GM23338 (cell line): ENCODE measurements at regions not wholly inside any gene's neighbourhood (a gene's known extent, or its start where the extent isn't known, plus 50 kb on each side); places are given as distances from the start of the nearest gene placed in this dataset.

Experiments used
- CREB1 ChIP-seq: fragments of 250-450 bp; sonication (Bioruptor Pico); IDR thresholded peaks from 2 replicates; pipeline ENCODE4 v1.5.0; 2020; ENCODE audit warnings: low read depth, mild to moderate bottlenecking, moderate library complexity
- EZH2 ChIP-seq: fragments of 200-600 bp; sonication (generic); IDR thresholded peaks from one replicate; pipeline ENCODE4 v1.8.0; 2017; ENCODE audit warnings: antibody characterized with exemption, mild to moderate bottlenecking, low read depth; ENCODE audit not compliant: unreplicated experiment
- EZH2phosphoT487 ChIP-seq: fragments of 200-600 bp; sonication (generic); IDR thresholded peaks from one replicate; pipeline ENCODE4 v1.8.1; 2018; ENCODE audit warnings: antibody characterized with exemption; ENCODE audit not compliant: unreplicated experiment
- JUNB ChIP-seq: IDR thresholded peaks from one replicate; pipeline ENCODE4 v1.6.1; 2016; ENCODE audit warnings: antibody characterized with exemption; ENCODE audit not compliant: unreplicated experiment
- NANOG ChIP-seq: IDR thresholded peaks from 2 replicates; pipeline ENCODE4 v1.6.1; 2016; ENCODE audit warnings: antibody characterized with exemption, borderline replicate concordance
- POLR2AphosphoS5 ChIP-seq: IDR thresholded peaks from 2 replicates; pipeline ENCODE4 v1.6.1; 2016; ENCODE audit warnings: antibody characterized with exemption, low read depth
- REST ChIP-seq: IDR thresholded peaks from one replicate; pipeline ENCODE4 v1.6.1; 2018; ENCODE audit warnings: antibody characterized with exemption; ENCODE audit not compliant: unreplicated experiment
- STAT1 ChIP-seq: IDR thresholded peaks from one replicate; pipeline ENCODE4 v1.6.1; 2016; ENCODE audit warnings: antibody characterized with exemption; ENCODE audit not compliant: unreplicated experiment
- ZNF331 ChIP-seq: fragments of 250-450 bp; sonication (Bioruptor Pico); IDR thresholded peaks from 2 replicates; pipeline ENCODE4 v1.5.0; 2020; ENCODE audit warnings: low read depth, mild to moderate bottlenecking, moderate library complexity
- TF ChIP-seq, protein P1 (sequence below), 2 experiments: fragments of 200-600 bp in 1 of 2; sonication (generic) in 1 of 2; conservative IDR thresholded peaks; 2 replicates each; pipeline versions ENCODE4 v1.5.1 to v1.6.1; 2016 to 2017; ENCODE audit warnings: antibody characterized with exemption in 2 of 2, low read depth in 2 of 2, mild to moderate bottlenecking in 2 of 2, moderate library complexity in 1 of 2
- TF ChIP-seq, protein P2 (sequence below): IDR thresholded peaks from 2 replicates; pipeline ENCODE4 v1.6.1; 2016; ENCODE audit warnings: antibody characterized with exemption

DNA sequence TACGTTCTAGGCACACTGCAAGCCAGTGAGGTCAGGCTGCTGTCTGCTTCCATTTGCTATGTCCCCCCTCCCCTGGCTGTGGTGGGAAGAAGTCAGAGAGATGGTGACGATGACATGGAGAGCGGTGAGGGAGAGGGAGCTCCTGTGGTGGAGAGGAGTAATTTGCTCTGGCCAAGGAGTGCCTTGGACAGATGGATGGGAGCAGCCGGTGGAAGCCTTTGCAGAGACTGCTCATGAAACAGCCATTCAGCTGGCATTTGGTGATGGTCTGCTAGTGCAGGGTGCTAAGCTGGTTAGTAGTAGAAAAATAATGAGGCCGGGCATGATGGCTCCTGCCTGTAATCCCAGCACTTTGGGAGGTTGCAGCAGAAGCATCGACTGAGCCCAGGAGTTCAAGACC is 124.1 kb downstream of the FHDC1 start:
- TF ChIP-seq, protein P1, sequence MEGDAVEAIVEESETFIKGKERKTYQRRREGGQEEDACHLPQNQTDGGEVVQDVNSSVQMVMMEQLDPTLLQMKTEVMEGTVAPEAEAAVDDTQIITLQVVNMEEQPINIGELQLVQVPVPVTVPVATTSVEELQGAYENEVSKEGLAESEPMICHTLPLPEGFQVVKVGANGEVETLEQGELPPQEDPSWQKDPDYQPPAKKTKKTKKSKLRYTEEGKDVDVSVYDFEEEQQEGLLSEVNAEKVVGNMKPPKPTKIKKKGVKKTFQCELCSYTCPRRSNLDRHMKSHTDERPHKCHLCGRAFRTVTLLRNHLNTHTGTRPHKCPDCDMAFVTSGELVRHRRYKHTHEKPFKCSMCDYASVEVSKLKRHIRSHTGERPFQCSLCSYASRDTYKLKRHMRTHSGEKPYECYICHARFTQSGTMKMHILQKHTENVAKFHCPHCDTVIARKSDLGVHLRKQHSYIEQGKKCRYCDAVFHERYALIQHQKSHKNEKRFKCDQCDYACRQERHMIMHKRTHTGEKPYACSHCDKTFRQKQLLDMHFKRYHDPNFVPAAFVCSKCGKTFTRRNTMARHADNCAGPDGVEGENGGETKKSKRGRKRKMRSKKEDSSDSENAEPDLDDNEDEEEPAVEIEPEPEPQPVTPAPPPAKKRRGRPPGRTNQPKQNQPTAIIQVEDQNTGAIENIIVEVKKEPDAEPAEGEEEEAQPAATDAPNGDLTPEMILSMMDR (conservative IDR thresholded peaks at IDR 0.05; ENCODE audit: low read depth in 2 of 2): no peak
- TF ChIP-seq POLR2AphosphoS5 (no peak), EZH2 (no peak), JUNB (no peak), EZH2phosphoT487 (no peak), ZNF331 (CRISPR knock-in tag) (no peak), REST (no peak), NANOG (no peak), CREB1 (CRISPR knock-in tag) (no peak), STAT1 (no peak)
- TF ChIP-seq, protein P2, sequence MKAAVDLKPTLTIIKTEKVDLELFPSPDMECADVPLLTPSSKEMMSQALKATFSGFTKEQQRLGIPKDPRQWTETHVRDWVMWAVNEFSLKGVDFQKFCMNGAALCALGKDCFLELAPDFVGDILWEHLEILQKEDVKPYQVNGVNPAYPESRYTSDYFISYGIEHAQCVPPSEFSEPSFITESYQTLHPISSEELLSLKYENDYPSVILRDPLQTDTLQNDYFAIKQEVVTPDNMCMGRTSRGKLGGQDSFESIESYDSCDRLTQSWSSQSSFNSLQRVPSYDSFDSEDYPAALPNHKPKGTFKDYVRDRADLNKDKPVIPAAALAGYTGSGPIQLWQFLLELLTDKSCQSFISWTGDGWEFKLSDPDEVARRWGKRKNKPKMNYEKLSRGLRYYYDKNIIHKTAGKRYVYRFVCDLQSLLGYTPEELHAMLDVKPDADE: no peak
